Suppressor macrophage (primary cell): ENCODE measurements at regions not wholly inside any gene's neighbourhood (a gene's known extent, or its start where the extent isn't known, plus 50 kb on each side); places are given as distances from the start of the nearest gene placed in this dataset.
A peak's percentile ranks its signal among the peaks of the same experiment; 100 is the strongest.
"Not testable (repeated sequence)": the region's sequence is repeated elsewhere in the genome, so short reads cannot be mapped to it uniquely, and the experiment has no call there.

Experiments
- DNase-seq, 4 experiments: peaks; one replicate each; pipeline ENCODE4 v3.0.0-alpha.2; 2020 to 2022

- no peak for DNase-seq
These were observed 304.6 kb downstream of the ABCC12 start for GRCh38 chr16:47851146-47851545.

- DNase-seq: no peak
These were observed 306.1 kb downstream of the ABCC12 start for GRCh38 chr16:47849736-47850135.

DNA sequence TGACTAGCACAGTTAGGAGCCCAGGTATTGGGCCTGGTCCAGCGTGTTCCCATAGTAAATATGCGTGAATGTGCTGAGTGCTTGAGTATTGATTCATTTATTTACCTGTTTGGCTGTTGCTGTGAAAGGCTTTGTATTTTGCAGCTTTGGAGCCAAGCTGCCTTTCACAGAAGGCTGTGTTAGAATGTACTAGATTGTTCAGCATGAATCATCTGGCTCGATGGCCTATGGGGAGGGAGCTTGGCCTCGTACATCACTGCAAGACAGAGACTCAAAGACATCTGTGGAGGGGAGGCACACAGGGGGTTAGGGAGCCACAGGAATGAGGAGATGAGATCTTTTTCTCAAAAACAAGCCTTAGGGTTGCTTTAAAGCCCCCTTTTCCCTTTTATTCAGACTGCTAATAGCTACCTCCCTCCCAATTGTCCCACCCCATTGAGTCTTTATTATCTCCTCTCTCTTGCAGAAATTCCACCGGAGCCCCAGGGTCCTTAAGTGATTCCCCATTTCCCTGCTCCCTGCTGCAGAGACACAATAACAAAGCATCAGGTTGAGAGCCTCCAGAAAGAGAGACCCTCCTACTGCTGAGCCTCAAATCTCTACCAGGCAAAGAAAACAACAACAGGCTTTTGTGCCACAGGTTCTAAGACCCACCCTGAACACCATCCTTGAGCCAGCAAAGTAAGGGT lies 307.2 kb downstream of the ABCC12 start:
- DNase-seq: no peak

- DNase-seq: no peak
These were observed 308.4 kb downstream of the ABCC12 start for GRCh38 chr16:47847220-47847970.

DNA sequence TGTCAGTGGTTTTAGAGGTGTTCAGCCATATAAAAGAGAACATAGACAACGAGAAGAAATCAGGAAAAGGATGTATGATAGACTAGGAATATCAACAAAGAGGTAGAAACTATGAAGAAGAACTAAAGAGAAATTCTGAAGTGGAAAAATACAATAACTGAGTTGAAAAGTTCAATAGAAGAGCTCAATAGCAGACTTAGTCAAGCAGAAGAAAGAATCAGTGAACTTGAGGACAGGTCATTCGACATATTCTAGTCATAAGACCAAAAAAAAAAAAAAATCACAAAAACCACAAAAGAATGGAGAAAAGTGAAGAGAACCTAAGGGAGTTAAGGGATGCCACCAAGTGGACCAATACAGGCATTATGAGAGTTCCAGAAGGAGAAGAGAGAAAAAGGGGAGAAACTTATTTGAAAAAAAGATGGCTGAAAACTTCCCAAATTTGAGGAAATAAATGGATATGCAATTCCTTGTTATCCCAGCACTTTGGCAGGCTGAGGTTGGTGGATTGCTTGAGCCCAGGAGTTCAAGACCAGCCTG lies 321.2 kb downstream of the ABCC12 start:
- DNase-seq: no peak

GRCh38 chr16:47833771-47834170 lies 322.0 kb downstream of the ABCC12 start:
- no peak for DNase-seq

DNA sequence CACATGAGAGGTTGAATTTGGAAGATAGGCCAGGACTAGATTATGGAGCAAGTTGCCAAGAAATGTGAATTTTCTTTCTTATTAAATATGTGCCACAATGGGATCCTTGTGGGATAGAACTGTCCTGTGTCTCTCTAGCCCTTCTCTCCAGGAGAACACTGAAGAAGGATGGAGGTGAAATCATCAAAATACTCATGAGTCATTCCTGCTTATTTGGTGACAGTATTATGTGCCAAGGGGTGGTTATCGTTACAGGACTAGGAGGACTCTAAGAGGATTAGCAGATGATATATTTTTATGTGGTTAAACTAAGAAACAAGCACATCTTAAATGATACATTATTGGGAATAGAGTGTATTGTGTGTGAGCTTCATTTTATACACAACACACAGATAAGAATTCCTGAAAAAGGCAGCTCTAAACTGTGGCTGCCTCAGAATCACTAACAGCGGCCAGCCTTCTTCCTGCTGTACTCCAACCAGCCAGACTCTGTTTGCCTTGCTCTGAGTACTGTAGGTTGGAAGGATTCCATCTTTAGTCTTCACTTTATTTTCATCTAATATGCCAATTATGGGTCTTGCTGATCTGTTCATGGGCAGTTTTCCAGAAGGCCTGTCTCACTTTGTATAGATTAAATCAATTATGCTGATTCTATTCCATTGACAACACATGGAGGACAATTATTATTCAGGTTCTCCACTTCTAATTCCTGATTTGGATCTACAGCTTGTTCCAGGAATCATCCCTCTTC lies 325.8 kb downstream of the ABCC12 start:
- DNase-seq: no peak

- DNase-seq: no peak
These were observed 329.7 kb downstream of the ABCC12 start for GRCh38 chr16:47826070-47826469.

DNA sequence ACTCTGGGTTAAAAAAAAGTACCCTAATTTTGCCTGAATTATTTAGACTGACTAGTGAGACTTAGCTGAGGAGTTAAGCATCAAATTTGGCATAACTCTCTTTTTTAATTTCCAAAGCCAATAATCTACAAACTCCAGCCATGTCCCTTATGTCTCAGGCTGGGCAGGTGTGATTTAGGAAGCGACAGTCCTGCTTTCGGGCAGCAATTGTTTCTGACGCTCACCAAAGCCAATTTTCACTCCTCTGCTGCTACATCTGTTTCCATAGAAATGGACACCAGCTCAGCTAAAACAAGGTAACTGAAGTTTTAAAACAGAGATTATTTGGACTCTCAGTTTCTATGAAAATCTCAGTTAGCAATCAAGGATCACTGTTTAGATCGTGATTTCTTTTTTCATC lies 338.7 kb downstream of the ABCC12 start:
- DNase-seq: no peak

- DNase-seq: no peak
These were observed 339.3 kb downstream of the ABCC12 start for GRCh38 chr16:47816511-47816910.

- DNase-seq: no peak
These were observed 340.1 kb downstream of the ABCC12 start for GRCh38 chr16:47815655-47816054.

GRCh38 chr16:47811758-47812157 lies 344.0 kb downstream of the ABCC12 start:
- not testable (repeated sequence) for DNase-seq

DNA sequence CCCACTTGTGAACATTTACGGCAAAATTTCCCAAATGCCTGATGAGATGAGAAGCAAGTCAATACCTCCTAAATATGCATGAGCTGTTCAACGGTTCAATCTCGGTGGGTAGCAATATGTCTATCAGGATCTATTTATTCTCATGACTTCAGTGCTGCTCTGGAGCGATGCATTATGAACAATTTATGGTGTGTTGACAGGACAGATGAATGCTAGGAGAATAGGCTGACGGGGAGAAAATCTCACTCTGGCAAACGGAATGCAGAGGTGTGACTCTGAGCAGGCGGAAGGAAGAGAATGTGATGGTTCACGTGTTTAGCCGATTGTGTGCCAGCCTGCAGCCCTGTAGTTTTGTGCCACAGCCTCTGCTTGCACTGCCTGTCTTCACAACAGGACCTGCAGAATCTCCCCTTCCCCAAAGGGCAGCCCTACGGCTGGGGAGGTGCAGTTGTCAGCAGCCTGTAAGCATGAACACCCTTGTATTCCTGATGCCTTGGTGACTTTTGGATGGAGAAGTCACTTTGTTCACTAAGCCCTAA lies 345.2 kb downstream of the PHKB start:
- no peak for DNase-seq

- DNase-seq: no peak
These were observed 326.6 kb downstream of the PHKB start for GRCh38 chr16:47787696-47788095.

DNA sequence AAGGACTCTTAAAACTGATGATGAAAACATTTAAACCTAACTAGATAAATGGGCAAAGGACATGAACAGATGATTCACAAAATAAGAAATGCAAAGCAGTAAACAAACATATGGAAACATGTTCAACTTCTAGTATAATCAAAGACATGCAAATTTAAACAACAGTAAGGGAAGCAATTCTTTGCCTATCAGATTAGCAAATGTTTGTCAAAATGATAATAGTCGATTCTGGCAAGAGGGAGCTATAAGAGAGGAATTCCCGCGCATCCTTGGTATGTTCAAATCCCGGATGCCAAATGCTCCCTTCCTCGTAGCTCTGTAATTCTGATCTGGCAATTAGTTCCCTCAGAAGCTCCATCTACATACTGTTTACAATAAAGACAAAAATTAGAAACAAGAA lies 320.5 kb downstream of the PHKB start:
- DNase-seq: no peak

DNA sequence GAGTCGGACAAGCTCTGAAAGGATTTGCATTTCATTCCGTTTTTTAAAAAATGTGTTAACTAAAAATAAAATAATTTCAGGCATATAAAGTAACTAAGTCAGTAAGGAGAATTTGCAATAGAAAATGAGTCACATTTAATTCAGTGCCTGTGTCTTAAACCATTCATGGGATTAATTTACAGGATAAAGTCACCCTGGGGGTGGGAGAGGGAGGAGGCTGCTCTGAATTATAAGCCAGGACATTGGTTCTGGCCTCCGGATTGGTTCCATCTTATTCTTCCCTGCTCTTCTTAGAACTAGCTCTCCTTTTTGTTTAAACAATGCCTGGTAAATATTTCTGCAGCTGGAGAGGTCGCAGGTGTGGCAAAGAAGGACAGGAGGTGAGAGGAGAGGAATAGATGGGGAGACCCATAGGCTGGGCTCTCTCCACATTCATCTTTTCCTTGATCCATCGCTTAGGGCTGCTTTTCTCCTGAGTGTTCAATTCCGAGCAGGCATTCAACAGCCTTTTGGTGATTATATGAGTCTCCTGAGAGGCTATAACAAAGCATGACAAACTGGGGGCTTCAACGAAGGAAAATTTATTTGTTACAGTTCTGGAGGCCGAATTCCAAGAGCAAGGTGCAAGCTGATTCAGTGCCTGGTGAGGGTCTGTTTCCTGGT lies 319.2 kb downstream of the PHKB start:
- no peak for DNase-seq

GRCh38 chr16:47779201-47780016 lies 318.3 kb downstream of the PHKB start:
- DNase-seq: peak; percentile 8 to 46 (median 37)

DNA sequence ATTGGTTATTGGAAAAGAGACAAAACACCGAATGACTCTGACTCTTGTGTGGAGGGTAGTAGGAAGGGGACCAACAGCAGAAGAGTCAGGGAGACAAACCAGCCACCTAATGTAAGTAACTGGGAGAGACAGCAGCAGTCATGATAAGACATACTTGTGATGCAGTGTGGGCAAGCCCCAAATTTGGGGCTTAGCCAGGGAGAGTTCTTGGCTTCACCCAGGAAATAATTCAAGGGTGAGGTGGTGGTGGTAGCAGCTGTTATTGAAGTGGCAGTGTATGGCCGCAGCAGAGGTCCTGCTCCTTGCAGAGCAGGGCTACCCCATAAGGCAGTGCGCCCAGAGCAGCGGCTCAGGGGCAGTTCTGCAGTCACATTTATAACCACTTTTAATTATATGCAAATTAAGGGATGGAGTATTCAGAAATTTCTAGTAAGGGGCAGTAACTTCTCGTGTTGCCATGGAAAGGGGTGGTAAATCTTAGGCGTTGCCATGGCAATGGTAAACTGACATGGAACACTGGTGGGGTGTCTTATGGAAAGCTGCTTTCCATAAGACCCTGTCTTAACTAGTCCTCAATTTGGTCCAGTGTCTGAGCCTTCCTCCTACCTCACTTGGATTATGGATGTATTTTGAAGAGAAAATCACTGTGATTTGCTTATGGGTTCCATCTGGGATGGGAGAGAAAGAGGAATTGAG lies 317.1 kb downstream of the PHKB start:
- no peak for DNase-seq

- no peak for DNase-seq
These were observed 316.1 kb downstream of the PHKB start for GRCh38 chr16:47777220-47777619.

DNA sequence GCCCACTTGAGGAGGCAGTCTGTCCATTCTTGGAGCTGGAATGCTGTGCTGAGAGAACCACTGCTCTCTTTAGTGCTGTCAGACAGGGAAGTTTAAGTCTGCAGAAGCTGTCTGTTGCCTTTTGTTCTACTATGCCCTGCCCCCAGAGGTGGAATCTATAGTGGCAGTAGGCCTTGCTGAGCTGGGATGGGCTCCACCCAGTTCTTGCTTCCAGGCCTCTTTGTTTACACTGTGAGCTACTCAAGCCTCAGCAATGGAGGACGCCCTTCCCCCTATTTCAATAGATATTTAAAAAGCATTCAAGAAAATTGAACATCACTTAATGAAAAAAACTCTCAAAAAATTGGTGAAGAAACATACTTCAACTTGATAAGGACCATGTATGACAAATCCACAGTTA lies 313.5 kb downstream of the PHKB start:
- no peak for DNase-seq

- no peak for DNase-seq
These were observed 292.5 kb downstream of the PHKB start for GRCh38 chr16:47753659-47754058.
